ENCODE measurements at regions not wholly inside any gene's neighbourhood (a gene's known extent, or its start where the extent isn't known, plus 50 kb on each side); places are given as distances from the start of the nearest gene placed in this dataset.

- DNase-seq (ENCODE audit: insufficient read length, low spot score), result no peak
- FAIRE-seq, result no peak
- TF ChIP-seq POLR2A (IDR thresholded peaks at IDR 0.05; ENCODE audit: low read depth, low read length), result no peak
Observed at GRCh38 chr16:85971902-85972638, 73.1 kb downstream of the IRF8 start.

- FAIRE-seq, result no peak
- DNase-seq (ENCODE audit: insufficient read length, low spot score), result no peak
- TF ChIP-seq POLR2A (IDR thresholded peaks at IDR 0.05; ENCODE audit: low read depth, low read length), result no peak
Observed at GRCh38 chr16:85974428-85975375, 75.7 kb downstream of the IRF8 start.

GRCh38 chr16:85975451-85975981 is 76.6 kb downstream of the IRF8 start:
- FAIRE-seq (no peak), DNase-seq (ENCODE audit: insufficient read length, low spot score) (no peak)
- no peak for TF ChIP-seq POLR2A (IDR thresholded peaks at IDR 0.05; ENCODE audit: low read depth, low read length)

- TF ChIP-seq POLR2A (IDR thresholded peaks at IDR 0.05; ENCODE audit: low read depth, low read length), result no peak
- DNase-seq (ENCODE audit: insufficient read length, low spot score), result no peak
- FAIRE-seq, result no peak
Observed at GRCh38 chr16:85978291-85978775, 79.4 kb downstream of the IRF8 start.

- no peak for DNase-seq (ENCODE audit: insufficient read length, low spot score)
- FAIRE-seq, result no peak
- TF ChIP-seq POLR2A (IDR thresholded peaks at IDR 0.05; ENCODE audit: low read depth, low read length), result no peak
Observed at GRCh38 chr16:85978976-85979375, 80.0 kb downstream of the IRF8 start.

GRCh38 chr16:85979605-85980004 is 80.6 kb downstream of the IRF8 start:
- no peak for TF ChIP-seq POLR2A (IDR thresholded peaks at IDR 0.05; ENCODE audit: low read depth, low read length)
- FAIRE-seq (no peak), DNase-seq (ENCODE audit: insufficient read length, low spot score) (no peak)

GRCh38 chr16:85980686-85981085 is 81.7 kb downstream of the IRF8 start:
- DNase-seq (ENCODE audit: insufficient read length, low spot score), result no peak
- FAIRE-seq, result no peak
- TF ChIP-seq POLR2A (IDR thresholded peaks at IDR 0.05; ENCODE audit: low read depth, low read length), result no peak

- no peak for FAIRE-seq
- TF ChIP-seq POLR2A (IDR thresholded peaks at IDR 0.05; ENCODE audit: low read depth, low read length), result no peak
- no peak for DNase-seq (ENCODE audit: insufficient read length, low spot score)
Observed at GRCh38 chr16:85981826-85982562, 83.0 kb downstream of the IRF8 start.

- DNase-seq (ENCODE audit: insufficient read length, low spot score), result no peak
- no peak for FAIRE-seq
Observed at GRCh38 chr16:85982563-85982939, 83.6 kb downstream of the IRF8 start.

GRCh38 chr16:85983064-85983463 is 84.1 kb downstream of the IRF8 start:
- DNase-seq (ENCODE audit: insufficient read length, low spot score) (no peak), FAIRE-seq (no peak)
- TF ChIP-seq POLR2A (IDR thresholded peaks at IDR 0.05; ENCODE audit: low read depth, low read length), result no peak

More at GRCh38 chr16:85982563-85982939, 83.6 kb downstream of the IRF8 start:
- TF ChIP-seq POLR2A (IDR thresholded peaks at IDR 0.05; ENCODE audit: low read depth, low read length), result no peak

- DNase-seq (ENCODE audit: insufficient read length, low spot score) (no peak), FAIRE-seq (no peak)
- TF ChIP-seq POLR2A (IDR thresholded peaks at IDR 0.05; ENCODE audit: low read depth, low read length), result no peak
Observed at GRCh38 chr16:85983606-85984230, 84.8 kb downstream of the IRF8 start.

GRCh38 chr16:85984231-85984880 is 85.4 kb downstream of the IRF8 start:
- DNase-seq (ENCODE audit: insufficient read length, low spot score) (no peak), FAIRE-seq (no peak)
- TF ChIP-seq POLR2A (IDR thresholded peaks at IDR 0.05; ENCODE audit: low read depth, low read length), result no peak

Data from H54 (cell line).